Stomach smooth muscle (tissue), 2 donors: ENCODE measurements at regions not wholly inside any gene's neighbourhood (a gene's known extent, or its start where the extent isn't known, plus 50 kb on each side); places are given as distances from the start of the nearest gene placed in this dataset.

Source experiments
- H3K27ac ChIP-seq: one replicate; pipeline ENCODE4 v1.7.0; 2013; ENCODE audit warnings: mild to moderate bottlenecking, low read length, inconsistent platforms
- H3K27me3 ChIP-seq, 2 donors: one replicate each; pipeline ENCODE4 v1.7.0; 2013; ENCODE audit warnings: low read length in 2 of 2; ENCODE audit not compliant: insufficient read depth in 2 of 2, control insufficient read depth in 1 of 2
- H3K36me3 ChIP-seq, 2 donors: one replicate each; pipeline ENCODE4 v1.7.0; 2013; ENCODE audit warnings: low read length in 2 of 2; ENCODE audit not compliant: control insufficient read depth in 2 of 2, insufficient read depth in 2 of 2
- H3K4me1 ChIP-seq: one replicate; pipeline ENCODE4 v1.7.0; 2013; ENCODE audit warnings: low read length; ENCODE audit not compliant: control insufficient read depth, insufficient read depth
- H3K4me3 ChIP-seq, 2 donors: one replicate each; pipeline ENCODE4 v1.7.0; 2013; ENCODE audit warnings: low read length in 2 of 2
- H3K9ac ChIP-seq, 2 donors: one replicate each; pipeline ENCODE4 v1.7.0; 2013; ENCODE audit warnings: low read length in 2 of 2, mild to moderate bottlenecking in 1 of 2
- H3K9me3 ChIP-seq, 2 donors: one replicate each; pipeline ENCODE4 v1.7.0; 2013; ENCODE audit warnings: low read length in 2 of 2; ENCODE audit not compliant: control insufficient read depth in 2 of 2
- donor health status: healthy.
- donor health status: Pancreatic carcinoma.

DNA sequence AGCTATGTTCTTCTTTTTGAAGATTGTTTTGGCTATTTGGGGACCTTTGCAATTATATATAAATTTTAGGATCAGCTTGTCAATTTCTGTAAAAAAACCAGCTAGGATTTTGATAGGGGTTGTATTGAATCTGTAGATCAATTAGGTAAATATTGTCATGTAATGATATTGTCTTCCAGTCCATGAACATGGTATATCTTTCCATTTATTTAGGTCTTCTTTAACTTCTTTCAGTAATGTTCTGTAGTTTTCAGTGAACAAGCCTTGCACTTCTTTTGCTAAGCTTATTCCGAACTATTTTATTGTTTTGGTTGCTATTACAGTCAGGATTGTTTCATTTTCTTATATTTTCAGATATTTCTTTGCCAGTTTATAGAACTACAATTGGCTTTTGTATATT is 175.8 kb upstream of the RARB start:
- H3K36me3 ChIP-seq, result no peaks in the 10 kb centered on the region
- no peaks in the 10 kb centered on the region for H3K4me1 ChIP-seq
- no peak overlapping the region for H3K4me3 ChIP-seq
- no peak overlapping the region for H3K27ac ChIP-seq
- H3K9me3 ChIP-seq, result peaks cover 0 to 8% of the 10 kb centered on the region in 2 donors
- H3K27me3 ChIP-seq, result no peaks in the 10 kb centered on the region
- H3K9ac ChIP-seq, result no peak overlapping the region

- Histone ChIP-seq H3K4me3 (no peak overlapping the region), H3K4me1 (no peaks in the 10 kb centered on the region), H3K27ac (no peak overlapping the region), H3K27me3 (no peaks in the 10 kb centered on the region), H3K9ac (no peak overlapping the region), H3K9me3 (no peaks in the 10 kb centered on the region), H3K36me3 (no peaks in the 10 kb centered on the region)
Measured at GRCh38 chr3:25257026-25257425, 171.0 kb upstream of the RARB start.

DNA sequence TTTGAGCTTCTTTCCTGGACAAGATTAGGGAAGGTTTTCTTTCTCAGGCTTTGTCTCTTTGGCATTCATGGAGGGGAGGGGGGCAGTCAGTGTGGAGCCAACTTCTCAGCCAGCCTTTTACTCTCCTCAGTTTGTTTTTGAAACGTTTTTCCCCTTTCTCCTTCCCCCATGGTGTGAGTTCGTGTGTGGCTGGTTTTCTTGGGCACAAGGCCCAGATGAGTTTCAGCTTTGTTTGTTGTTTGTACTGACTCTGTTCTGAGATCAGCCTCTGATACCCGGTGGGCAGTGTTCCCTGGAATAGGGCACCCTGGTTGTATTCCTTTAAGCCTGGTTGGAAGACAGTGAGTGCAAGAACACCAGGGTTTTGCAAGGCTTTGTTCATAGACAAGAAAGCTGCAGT is 168.2 kb upstream of the RARB start:
- no peaks in the 10 kb centered on the region for H3K36me3 ChIP-seq
- no peaks in the 10 kb centered on the region for H3K9me3 ChIP-seq
- H3K4me1 ChIP-seq, result no peaks in the 10 kb centered on the region
- H3K27ac ChIP-seq, result no peak overlapping the region
- H3K9ac ChIP-seq, result no peak overlapping the region
- H3K27me3 ChIP-seq, result no peaks in the 10 kb centered on the region
- H3K4me3 ChIP-seq, result no peak overlapping the region

DNA sequence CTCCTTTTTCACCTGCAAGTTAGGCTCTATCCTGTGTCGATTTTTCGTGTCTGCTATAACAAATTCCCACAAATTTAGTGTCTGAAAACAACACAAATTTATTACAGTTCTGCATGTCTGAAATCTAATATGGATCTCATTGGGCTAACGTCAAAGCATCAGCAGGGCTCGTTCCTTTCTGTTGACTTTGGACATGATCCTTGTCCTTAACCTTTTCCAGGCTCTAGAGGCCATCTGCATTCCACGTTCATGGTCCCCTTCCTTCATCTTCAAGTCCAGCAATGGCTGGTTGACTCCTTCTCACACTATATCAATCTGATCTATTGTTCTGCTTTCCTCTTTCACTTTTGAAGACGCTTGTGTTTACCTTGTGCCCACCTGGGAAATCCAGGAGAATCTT is 165.7 kb upstream of the RARB start:
- Histone ChIP-seq H3K4me3 (no peak overlapping the region), H3K9ac (no peak overlapping the region), H3K27me3 (no peaks in the 10 kb centered on the region), H3K27ac (no peak overlapping the region), H3K4me1 (no peaks in the 10 kb centered on the region), H3K9me3 (no peaks in the 10 kb centered on the region), H3K36me3 (no peaks in the 10 kb centered on the region)

GRCh38 chr3:25265284-25265683 is 162.8 kb upstream of the RARB start:
- Histone ChIP-seq H3K9ac (no peak overlapping the region), H3K27me3 (no peaks in the 10 kb centered on the region), H3K4me3 (no peak overlapping the region), H3K36me3 (no peaks in the 10 kb centered on the region), H3K4me1 (no peaks in the 10 kb centered on the region), H3K27ac (no peak overlapping the region), H3K9me3 (no peaks in the 10 kb centered on the region)

DNA sequence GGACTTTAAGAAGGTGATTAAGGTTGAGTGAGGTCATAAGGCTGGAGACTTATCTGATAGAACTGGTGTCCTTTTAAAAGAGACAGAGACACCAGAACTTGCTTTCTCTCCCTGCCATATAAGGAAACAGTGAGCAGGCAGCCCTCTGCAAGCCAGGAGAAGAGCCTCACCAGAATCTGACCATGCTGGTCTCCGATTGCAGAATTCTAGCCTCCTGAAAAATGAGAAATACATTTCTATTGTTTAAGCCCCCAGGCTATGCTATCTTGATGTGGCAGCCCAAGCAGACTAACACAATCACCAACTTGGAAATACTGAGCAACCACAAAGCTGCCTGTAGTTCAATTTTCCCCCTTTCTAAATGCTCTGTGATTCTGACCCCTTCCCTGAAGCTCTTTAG is 161.4 kb upstream of the RARB start:
- H3K9ac ChIP-seq, result no peak overlapping the region
- no peaks in the 10 kb centered on the region for H3K36me3 ChIP-seq
- H3K4me1 ChIP-seq, result no peaks in the 10 kb centered on the region
- H3K27ac ChIP-seq, result no peak overlapping the region
- no peaks in the 10 kb centered on the region for H3K27me3 ChIP-seq
- H3K9me3 ChIP-seq, result no peaks in the 10 kb centered on the region
- H3K4me3 ChIP-seq, result no peak overlapping the region

GRCh38 chr3:25272090-25272489 is 156.0 kb upstream of the RARB start:
- H3K27ac ChIP-seq, result no peak overlapping the region
- no peaks in the 10 kb centered on the region for H3K27me3 ChIP-seq
- no peaks in the 10 kb centered on the region for H3K4me1 ChIP-seq
- no peaks in the 10 kb centered on the region for H3K9me3 ChIP-seq
- no peak overlapping the region for H3K4me3 ChIP-seq
- H3K9ac ChIP-seq, result no peak overlapping the region
- H3K36me3 ChIP-seq, result no peaks in the 10 kb centered on the region

GRCh38 chr3:25273582-25274171 is 154.4 kb upstream of the RARB start:
- Histone ChIP-seq H3K4me1 (no peaks in the 10 kb centered on the region), H3K9ac (no peak overlapping the region), H3K4me3 (no peak overlapping the region), H3K27me3 (no peaks in the 10 kb centered on the region), H3K27ac (no peak overlapping the region), H3K36me3 (no peaks in the 10 kb centered on the region), H3K9me3 (no peaks in the 10 kb centered on the region)

DNA sequence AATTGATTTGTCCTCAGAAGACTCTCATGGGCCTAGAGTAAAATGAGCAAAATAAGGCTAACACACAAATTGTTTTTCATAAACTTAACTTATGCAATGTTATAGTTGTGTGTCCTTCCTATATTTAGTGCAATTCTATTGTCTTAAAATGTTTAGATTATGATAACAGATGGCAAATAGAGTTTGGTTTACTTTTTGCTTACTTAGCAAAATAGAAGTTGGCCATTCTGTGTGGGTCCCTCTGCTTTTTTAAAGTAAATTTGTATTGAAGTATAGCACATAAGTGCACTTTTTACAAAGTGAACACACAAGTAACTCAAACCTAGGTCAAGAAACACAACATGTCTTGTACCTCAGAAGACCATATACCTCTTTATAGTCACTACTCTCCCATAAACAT is 150.6 kb upstream of the RARB start:
- H3K4me3 ChIP-seq, result no peak overlapping the region
- no peaks in the 10 kb centered on the region for H3K4me1 ChIP-seq
- no peak overlapping the region for H3K27ac ChIP-seq
- no peak overlapping the region for H3K9ac ChIP-seq
- no peaks in the 10 kb centered on the region for H3K9me3 ChIP-seq
- H3K36me3 ChIP-seq, result no peaks in the 10 kb centered on the region
- no peaks in the 10 kb centered on the region for H3K27me3 ChIP-seq

DNA sequence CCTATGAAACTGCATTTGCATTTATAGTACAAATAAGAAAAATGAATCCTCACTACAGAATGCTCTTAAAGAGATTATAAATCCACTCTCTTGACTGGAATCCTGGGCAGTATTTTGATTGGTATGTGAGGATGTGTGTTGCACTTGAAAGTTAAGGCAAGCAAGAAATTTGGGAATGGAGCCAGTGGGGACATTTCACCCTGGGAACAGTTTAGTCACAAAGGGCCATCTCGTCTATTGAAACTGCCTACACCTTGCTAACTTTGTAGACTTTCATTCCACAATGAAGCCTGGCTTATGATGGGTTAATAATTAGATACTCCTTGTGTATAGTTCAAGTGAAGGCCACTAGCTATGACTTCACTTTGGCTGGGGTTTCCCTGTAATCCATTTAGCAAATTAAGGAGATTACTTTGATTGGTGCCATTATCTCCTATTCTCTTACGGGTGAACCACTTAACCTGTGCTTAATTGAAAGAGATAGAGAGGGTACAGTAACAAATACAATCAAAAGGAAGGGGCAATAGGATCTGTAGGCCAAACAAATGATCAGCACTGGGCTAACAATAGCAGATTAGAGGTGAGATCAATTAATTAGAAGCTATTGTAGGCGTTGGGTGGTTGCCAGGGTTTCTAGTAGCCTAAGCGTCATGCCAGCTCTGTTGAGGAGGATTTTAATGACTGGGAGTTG is 146.9 kb upstream of the RARB start:
- Histone ChIP-seq H3K27me3 (no peaks in the 10 kb centered on the region), H3K27ac (no peak overlapping the region), H3K4me3 (no peak overlapping the region), H3K9ac (no peak overlapping the region), H3K9me3 (no peaks in the 10 kb centered on the region), H3K36me3 (no peaks in the 10 kb centered on the region), H3K4me1 (no peaks in the 10 kb centered on the region)

- H3K36me3 ChIP-seq, result no peaks in the 10 kb centered on the region
- H3K9me3 ChIP-seq, result no peaks in the 10 kb centered on the region
- H3K27ac ChIP-seq, result no peak overlapping the region
- no peaks in the 10 kb centered on the region for H3K4me1 ChIP-seq
- H3K4me3 ChIP-seq, result no peak overlapping the region
- H3K27me3 ChIP-seq, result no peaks in the 10 kb centered on the region
- no peak overlapping the region for H3K9ac ChIP-seq
Measured at GRCh38 chr3:25281732-25282126, 146.3 kb upstream of the RARB start.
